SH-SY5Y (cell line): ENCODE measurements at regions not wholly inside any gene's neighbourhood (a gene's known extent, or its start where the extent isn't known, plus 50 kb on each side); places are given as distances from the start of the nearest gene placed in this dataset.

Experiments
- GATA2 ChIP-seq: IDR thresholded peaks from 2 replicates; pipeline ENCODE4 v1.6.1; 2011; ENCODE audit warnings: mild to moderate bottlenecking, low read depth, low read length
- GATA3 ChIP-seq: IDR thresholded peaks from 2 replicates; pipeline ENCODE4 v1.6.1; 2011; ENCODE audit warnings: low read depth, mild to moderate bottlenecking, low read length, moderate library complexity

DNA sequence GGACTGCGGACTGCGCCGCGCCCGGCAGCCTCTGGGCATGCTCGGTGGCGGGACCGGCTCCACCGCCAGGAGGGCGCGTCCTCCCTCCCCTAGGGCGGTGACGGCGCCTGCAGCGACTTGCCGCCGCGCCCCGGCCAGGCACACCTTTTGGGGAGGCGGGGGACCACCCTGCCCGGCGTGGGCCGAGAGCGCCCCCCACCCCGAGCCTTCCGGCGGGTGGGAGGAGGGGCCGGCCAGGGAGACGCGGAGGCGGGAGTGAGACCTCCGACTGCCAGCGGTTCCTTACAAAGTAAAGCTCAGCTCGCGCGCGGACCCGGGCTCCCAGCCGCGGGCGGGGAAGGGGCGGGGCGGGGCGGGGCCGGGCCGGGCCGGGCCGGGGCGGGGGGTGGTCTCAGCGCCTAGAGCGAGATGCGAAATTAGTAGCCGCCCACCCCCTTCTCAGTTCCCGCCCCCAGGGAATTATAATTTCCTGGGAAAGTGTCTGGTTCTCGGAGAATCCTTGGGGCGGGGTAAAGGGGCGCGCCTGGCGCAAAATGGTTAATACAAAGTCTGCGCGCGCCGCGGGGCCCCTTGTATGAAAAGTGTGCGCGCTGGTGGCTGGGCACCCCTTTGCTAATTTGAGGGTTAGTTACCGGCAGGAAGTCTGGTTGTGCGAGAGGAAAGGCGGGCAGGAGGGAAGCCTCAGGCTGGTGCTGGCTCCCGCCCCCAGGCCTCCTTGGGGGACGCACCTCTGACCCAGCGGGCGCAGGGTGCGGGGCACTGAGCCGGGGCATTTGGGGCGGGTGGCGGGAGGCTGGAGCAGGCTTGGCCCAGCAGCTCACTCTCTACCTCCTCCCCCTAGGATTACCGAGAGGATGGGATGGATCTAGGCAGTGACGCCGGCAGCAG, 224.8 kb upstream of the IL12A start:
- TF ChIP-seq GATA2 (no peak), GATA3 (no peak)
